ENCODE measurements at regions not wholly inside any gene's neighbourhood (a gene's known extent, or its start where the extent isn't known, plus 50 kb on each side); places are given as distances from the start of the nearest gene placed in this dataset.
"Not testable (repeated sequence)": the region's sequence is repeated elsewhere in the genome, so short reads cannot be mapped to it uniquely, and the experiment has no call there.

DNA sequence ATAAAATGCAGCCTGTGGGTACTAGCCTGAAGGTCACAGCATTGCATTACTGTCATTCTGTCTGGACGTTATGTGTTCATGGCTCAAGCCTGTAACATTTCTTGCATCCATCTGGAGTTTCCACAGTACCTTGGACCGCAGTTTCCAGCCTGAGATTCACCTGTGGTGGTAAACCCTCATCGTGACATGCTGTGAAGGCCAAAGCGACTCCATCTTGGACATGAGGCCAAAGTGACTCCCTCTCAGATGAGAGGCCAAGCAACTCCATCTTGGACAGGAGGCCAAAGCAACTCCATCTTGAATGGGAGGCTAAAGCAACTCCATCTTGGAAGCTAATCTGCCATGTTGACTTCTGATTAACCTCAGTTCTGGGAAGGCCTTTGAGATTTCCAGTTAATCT lies 257.7 kb upstream of the MYT1L start:
- Histone ChIP-seq H3K4me1 (ENCODE audit: insufficient read depth) (no peaks in the 10 kb centered on the region), H3K36me3 (ENCODE audit: insufficient read depth) (no peaks in the 10 kb centered on the region), H3K27ac (ENCODE audit: low read depth) (no peak overlapping the region), H3K4me3 (ENCODE audit: low read depth, low read length) (no peak overlapping the region)
- 87% methylated on average over 4 of the region's 4 CpGs for WGBS
- no peak for DNase-seq (ENCODE audit: extremely low spot score)

DNA sequence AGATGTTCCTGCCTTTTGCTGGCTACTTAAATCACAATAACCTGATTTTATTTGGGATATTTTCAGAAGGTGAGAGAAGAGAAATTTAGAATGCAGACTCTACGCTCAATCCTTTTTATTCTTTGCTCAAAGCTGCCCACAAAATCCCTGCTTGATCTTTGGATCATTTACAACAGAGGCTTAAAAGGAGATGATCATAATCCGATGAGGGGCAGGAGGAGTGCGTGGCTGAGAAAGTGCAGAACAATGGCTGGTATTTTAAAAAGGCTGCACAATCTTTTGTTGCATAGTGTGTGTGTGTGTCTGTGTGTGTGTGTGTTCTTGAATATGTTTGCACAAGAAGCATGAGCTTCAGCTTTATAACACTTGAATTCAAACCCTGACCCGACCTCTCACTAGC lies 256.3 kb upstream of the MYT1L start:
- WGBS = 42% methylated on average over 4 of the region's 4 CpGs
- DNase-seq (ENCODE audit: extremely low spot score) = no peak
- Histone ChIP-seq H3K27ac (ENCODE audit: low read depth) (no peak overlapping the region), H3K36me3 (ENCODE audit: insufficient read depth) (no peaks in the 10 kb centered on the region), H3K4me1 (ENCODE audit: insufficient read depth) (no peaks in the 10 kb centered on the region), H3K4me3 (ENCODE audit: low read depth, low read length) (no peak overlapping the region)

DNA sequence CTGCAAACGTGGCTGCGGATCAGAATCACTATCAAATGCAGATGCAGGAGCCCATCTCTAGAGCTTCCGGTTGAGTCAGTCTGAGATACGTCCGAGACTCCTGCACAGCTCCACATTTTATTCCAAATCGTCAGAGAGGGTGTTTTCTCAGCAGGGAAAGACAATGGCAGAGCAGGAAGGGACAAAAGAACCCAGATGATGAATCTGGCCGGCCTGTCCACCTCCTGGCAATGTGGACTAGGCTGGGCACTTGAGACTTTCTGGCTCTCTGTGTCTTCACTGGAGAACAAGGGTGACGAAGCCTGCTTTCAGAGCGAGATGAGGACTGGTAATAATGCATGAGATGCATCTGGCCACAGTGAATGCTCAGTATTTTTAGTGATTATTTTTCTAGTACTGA lies 255.9 kb upstream of the MYT1L start:
- WGBS = 62% methylated on average over 9 of the region's 9 CpGs
- no peak for DNase-seq (ENCODE audit: extremely low spot score)
- no peaks in the 10 kb centered on the region for H3K4me1 ChIP-seq (ENCODE audit: insufficient read depth)

GRCh38 chr2:2586068-2586776 lies 255.1 kb upstream of the MYT1L start:
- Histone ChIP-seq H3K4me3 (ENCODE audit: low read depth, low read length) (no peak overlapping the region), H3K4me1 (ENCODE audit: insufficient read depth) (no peaks in the 10 kb centered on the region), H3K36me3 (ENCODE audit: insufficient read depth) (no peaks in the 10 kb centered on the region), H3K27ac (ENCODE audit: low read depth) (no peak overlapping the region)
- DNase-seq (ENCODE audit: extremely low spot score) = no peak
- WGBS = 88% methylated on average over 18 of the region's 18 CpGs

More for the DNA sequence above, 255.9 kb upstream of the MYT1L start:
- H3K27ac ChIP-seq (ENCODE audit: low read depth) = no peak overlapping the region
- H3K36me3 ChIP-seq (ENCODE audit: insufficient read depth) = no peaks in the 10 kb centered on the region
- H3K4me3 ChIP-seq (ENCODE audit: low read depth, low read length) = no peak overlapping the region

- no peak overlapping the region for H3K4me3 ChIP-seq (ENCODE audit: low read depth, low read length)
- no peak for DNase-seq (ENCODE audit: extremely low spot score)
- WGBS = 73% methylated on average over 7 of the region's 7 CpGs
Measured at GRCh38 chr2:2582998-2583545, 252.0 kb upstream of the MYT1L start.

GRCh38 chr2:2581331-2582159 lies 250.5 kb upstream of the MYT1L start:
- no peak for DNase-seq (ENCODE audit: extremely low spot score)
- no peak overlapping the region for H3K4me3 ChIP-seq (ENCODE audit: low read depth, low read length)
- WGBS = 58% methylated on average over 28 of the region's 28 CpGs

More at GRCh38 chr2:2582998-2583545, 252.0 kb upstream of the MYT1L start:
- H3K36me3 ChIP-seq (ENCODE audit: insufficient read depth) = no peaks in the 10 kb centered on the region
- no peak overlapping the region for H3K27ac ChIP-seq (ENCODE audit: low read depth)
- no peaks in the 10 kb centered on the region for H3K4me1 ChIP-seq (ENCODE audit: insufficient read depth)

GRCh38 chr2:2580841-2581240 lies 249.8 kb upstream of the MYT1L start:
- DNase-seq (ENCODE audit: extremely low spot score); H3K4me3 ChIP-seq (ENCODE audit: low read depth, low read length); H3K27ac ChIP-seq (ENCODE audit: low read depth); H3K36me3 ChIP-seq (ENCODE audit: insufficient read depth); H3K4me1 ChIP-seq (ENCODE audit: insufficient read depth): not testable (repeated sequence)
- 92% methylated on average over 19 of the region's 19 CpGs for WGBS

More at GRCh38 chr2:2581331-2582159, 250.5 kb upstream of the MYT1L start:
- Histone ChIP-seq H3K27ac (ENCODE audit: low read depth) (no peak overlapping the region), H3K36me3 (ENCODE audit: insufficient read depth) (no peaks in the 10 kb centered on the region), H3K4me1 (ENCODE audit: insufficient read depth) (no peaks in the 10 kb centered on the region)

GRCh38 chr2:2580341-2580740 lies 249.3 kb upstream of the MYT1L start:
- 86% methylated on average over 19 of the region's 19 CpGs for WGBS
- no peak for DNase-seq (ENCODE audit: extremely low spot score)

DNA sequence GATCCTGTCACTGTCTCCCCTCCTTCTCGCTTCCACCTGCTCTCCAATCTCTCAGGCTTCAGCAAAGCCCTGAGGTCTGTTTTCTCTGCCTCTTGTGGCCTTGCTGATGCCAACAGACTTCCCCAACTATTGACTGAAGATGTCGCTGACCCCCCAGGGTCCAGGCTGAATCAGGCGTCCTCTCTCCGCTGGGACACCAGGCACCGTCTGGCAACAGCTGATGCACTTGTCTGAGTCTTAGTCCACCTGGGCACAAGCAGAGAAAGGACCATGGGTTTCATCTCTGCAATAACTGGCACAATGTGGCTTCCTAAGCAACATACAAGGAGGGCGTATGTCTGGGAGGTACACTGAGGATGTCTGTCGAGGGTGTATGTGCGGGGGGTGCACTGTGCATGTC lies 248.7 kb upstream of the MYT1L start:
- DNase-seq (ENCODE audit: extremely low spot score) = no peak
- Histone ChIP-seq H3K36me3 (ENCODE audit: insufficient read depth) (no peaks in the 10 kb centered on the region), H3K27ac (ENCODE audit: low read depth) (no peak overlapping the region), H3K4me1 (ENCODE audit: insufficient read depth) (no peaks in the 10 kb centered on the region), H3K4me3 (ENCODE audit: low read depth, low read length) (no peak overlapping the region)
- 80% methylated on average over 8 of the region's 8 CpGs for WGBS

More at GRCh38 chr2:2580341-2580740, 249.3 kb upstream of the MYT1L start:
- no peaks in the 10 kb centered on the region for H3K36me3 ChIP-seq (ENCODE audit: insufficient read depth)
- H3K4me1 ChIP-seq (ENCODE audit: insufficient read depth) = no peaks in the 10 kb centered on the region
- no peak overlapping the region for H3K4me3 ChIP-seq (ENCODE audit: low read depth, low read length)
- no peak overlapping the region for H3K27ac ChIP-seq (ENCODE audit: low read depth)

GRCh38 chr2:2577407-2577831 lies 246.3 kb upstream of the MYT1L start:
- no peaks in the 10 kb centered on the region for H3K36me3 ChIP-seq (ENCODE audit: insufficient read depth)
- no peak overlapping the region for H3K27ac ChIP-seq (ENCODE audit: low read depth)
- peak; percentile 11 for DNase-seq (ENCODE audit: extremely low spot score)
- no peaks in the 10 kb centered on the region for H3K4me1 ChIP-seq (ENCODE audit: insufficient read depth)
- no peak overlapping the region for H3K4me3 ChIP-seq (ENCODE audit: low read depth, low read length)
- 69% methylated on average over 17 of the region's 17 CpGs for WGBS

GRCh38 chr2:2575870-2576386 lies 244.9 kb upstream of the MYT1L start:
- no peak overlapping the region for H3K4me3 ChIP-seq (ENCODE audit: low read depth, low read length)
- DNase-seq (ENCODE audit: extremely low spot score) = no peak
- WGBS = 90% methylated on average over 5 of the region's 5 CpGs
- H3K36me3 ChIP-seq (ENCODE audit: insufficient read depth) = no peaks in the 10 kb centered on the region
- no peaks in the 10 kb centered on the region for H3K4me1 ChIP-seq (ENCODE audit: insufficient read depth)
- no peak overlapping the region for H3K27ac ChIP-seq (ENCODE audit: low read depth)

- no peak overlapping the region for H3K4me3 ChIP-seq (ENCODE audit: low read depth, low read length)
- no peak overlapping the region for H3K27ac ChIP-seq (ENCODE audit: low read depth)
- no peak for DNase-seq (ENCODE audit: extremely low spot score)
- WGBS = 78% methylated on average over 10 of the region's 10 CpGs
- no peaks in the 10 kb centered on the region for H3K36me3 ChIP-seq (ENCODE audit: insufficient read depth)
- H3K4me1 ChIP-seq (ENCODE audit: insufficient read depth) = no peaks in the 10 kb centered on the region
Measured at GRCh38 chr2:2575181-2575577, 244.1 kb upstream of the MYT1L start.

DNA sequence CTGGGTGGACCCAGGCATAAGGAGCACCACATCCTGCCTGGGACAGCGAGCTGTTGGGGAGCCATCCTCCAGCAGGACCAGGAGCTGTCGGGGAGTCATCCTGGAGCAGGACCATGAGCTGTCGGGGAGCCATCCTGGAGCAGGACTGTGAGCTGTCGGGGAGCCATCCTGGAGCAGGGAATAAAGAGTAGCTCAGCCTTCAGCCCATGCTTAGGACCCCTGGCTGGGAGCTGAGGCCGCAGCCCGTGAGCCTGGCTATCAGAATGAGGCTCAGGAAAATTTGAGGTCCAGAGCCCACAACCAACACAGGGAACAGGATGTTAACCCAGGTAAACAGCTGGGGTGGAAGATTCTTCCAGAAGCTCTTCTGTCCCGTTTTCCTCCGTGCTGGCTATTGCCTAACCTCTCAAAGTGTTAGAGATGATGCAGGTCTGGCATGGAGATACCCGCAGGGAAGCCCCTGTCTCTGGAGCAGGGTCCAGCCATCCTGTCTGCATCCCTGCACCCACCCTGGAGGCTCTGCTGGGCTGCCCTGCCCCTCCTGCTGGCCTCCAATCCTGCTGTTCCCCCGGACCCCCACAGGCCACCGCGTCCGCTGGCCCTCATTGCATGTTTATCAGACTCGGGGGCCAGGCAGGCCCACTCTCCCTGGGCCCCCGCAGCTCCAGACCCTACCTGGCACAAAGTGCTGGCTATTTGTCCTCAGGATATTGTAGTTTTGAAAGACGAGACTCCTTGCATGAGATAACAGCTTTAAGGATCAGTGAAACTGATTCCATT lies 243.5 kb upstream of the MYT1L start:
- Histone ChIP-seq H3K36me3 (ENCODE audit: insufficient read depth) (no peaks in the 10 kb centered on the region), H3K27ac (ENCODE audit: low read depth) (no peak overlapping the region), H3K4me3 (ENCODE audit: low read depth, low read length) (no peak overlapping the region), H3K4me1 (ENCODE audit: insufficient read depth) (no peaks in the 10 kb centered on the region)
- WGBS = 69% methylated on average over 15 of the region's 16 CpGs
- no peak for DNase-seq (ENCODE audit: extremely low spot score)
